ENCODE measurements at regions not wholly inside any gene's neighbourhood (a gene's known extent, or its start where the extent isn't known, plus 50 kb on each side); places are given as distances from the start of the nearest gene placed in this dataset.

DNA sequence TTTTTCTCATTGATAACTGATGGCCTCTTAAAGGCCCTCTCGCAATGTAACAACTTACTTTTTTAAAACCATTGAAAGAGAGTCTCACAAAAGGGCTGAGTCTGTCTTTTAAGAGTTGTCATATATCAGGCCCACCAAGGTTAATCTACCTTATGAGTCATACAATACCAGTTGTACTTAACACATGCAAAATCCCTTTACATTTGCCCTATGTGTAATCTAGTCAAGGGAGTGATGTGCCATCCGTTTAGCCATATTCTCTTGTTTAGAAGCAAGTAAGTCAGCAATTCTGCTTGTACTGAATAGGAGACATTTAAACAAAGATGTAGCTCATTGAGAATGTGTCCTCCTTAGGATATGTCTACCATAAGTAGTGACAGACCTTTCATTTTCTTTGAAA, 143.7 kb downstream of the TENT5A start:
- no peak for TF ChIP-seq POLR2A (IDR thresholded peaks at IDR 0.05; ENCODE audit: low read depth)
- TF ChIP-seq EP300 (IDR thresholded peaks at IDR 0.05) = no peak

Measured in esophagus muscularis mucosa (tissue), 2 donors.